GM18519 (cell line): ENCODE measurements at regions not wholly inside any gene's neighbourhood (a gene's known extent, or its start where the extent isn't known, plus 50 kb on each side); places are given as distances from the start of the nearest gene placed in this dataset.
"Not testable (repeated sequence)": the region's sequence is repeated elsewhere in the genome, so short reads cannot be mapped to it uniquely, and the experiment has no call there.

Experiments
- ATAC-seq: cut with Tn5 transposase; IDR thresholded peaks from one replicate; pipeline ENCODE4 v1.9.1; 2021; ENCODE audit warnings: mild to moderate bottlenecking, moderate library complexity; ENCODE audit not compliant: unreplicated experiment, low FRiP score

GRCh38 chr4:151459375-151459774 is 50.4 kb downstream of the FHIP1A start:
- no peak for ATAC-seq

- no peak for ATAC-seq
These were observed 51.5 kb downstream of the FHIP1A start for GRCh38 chr4:151460434-151460833.

GRCh38 chr4:151462554-151462953 is 53.6 kb downstream of the FHIP1A start:
- ATAC-seq = no peak

- no peak for ATAC-seq
These were observed 60.0 kb downstream of the FHIP1A start for GRCh38 chr4:151468715-151469696.

- no peak for ATAC-seq
These were observed 61.0 kb downstream of the FHIP1A start for GRCh38 chr4:151469970-151470369.

GRCh38 chr4:151471728-151472127 is 62.8 kb downstream of the FHIP1A start:
- ATAC-seq = no peak

GRCh38 chr4:151472297-151472696 is 63.3 kb downstream of the FHIP1A start:
- no peak for ATAC-seq

- ATAC-seq = no peak
These were observed 63.7 kb downstream of the FHIP1A start for GRCh38 chr4:151472711-151473110.

- ATAC-seq = no peak
These were observed 64.6 kb downstream of the FHIP1A start for GRCh38 chr4:151473521-151474097.

- no peak for ATAC-seq
These were observed 66.2 kb downstream of the FHIP1A start for GRCh38 chr4:151475035-151475714.

GRCh38 chr4:151481813-151482212 is 72.8 kb downstream of the FHIP1A start:
- ATAC-seq = no peak

GRCh38 chr4:151484396-151485102 is 75.6 kb downstream of the FHIP1A start:
- no peak for ATAC-seq

GRCh38 chr4:151485541-151486131 is 76.7 kb downstream of the FHIP1A start:
- ATAC-seq = no peak

- no peak for ATAC-seq
These were observed 77.2 kb downstream of the FHIP1A start for GRCh38 chr4:151486168-151486567.

GRCh38 chr4:151488968-151489367 is 80.0 kb downstream of the FHIP1A start:
- no peak for ATAC-seq

GRCh38 chr4:151489462-151490203 is 80.7 kb downstream of the FHIP1A start:
- no peak for ATAC-seq

- ATAC-seq = not testable (repeated sequence)
These were observed 86.6 kb downstream of the FHIP1A start for GRCh38 chr4:151495612-151496011.

- not testable (repeated sequence) for ATAC-seq
These were observed 102.6 kb downstream of the FHIP1A start for GRCh38 chr4:151511548-151511947.

GRCh38 chr4:151517896-151518295 is 108.9 kb downstream of the FHIP1A start:
- no peak for ATAC-seq

- ATAC-seq = no peak
These were observed 109.4 kb downstream of the FHIP1A start for GRCh38 chr4:151518359-151518758.
